Stimulated activated CD4-positive, alpha-beta T cell treated with anti-CD3 and anti-CD28 coated beads, Interleukin-2, amount 100 ng/mL, for 48 hours (primary cell): ENCODE measurements at regions not wholly inside any gene's neighbourhood (a gene's known extent, or its start where the extent isn't known, plus 50 kb on each side); places are given as distances from the start of the nearest gene placed in this dataset.
"Not testable (repeated sequence)": the region's sequence is repeated elsewhere in the genome, so short reads cannot be mapped to it uniquely, and the experiment has no call there.

Experiments used
- DNase-seq, 2 donors: peaks; one replicate each; pipeline ENCODE4 v3.0.0-alpha.2; 2020

- DNase-seq, result no peak
Observed at GRCh38 chr7:116384936-116385635, 114.5 kb upstream of the CAV2 start.

DNA sequence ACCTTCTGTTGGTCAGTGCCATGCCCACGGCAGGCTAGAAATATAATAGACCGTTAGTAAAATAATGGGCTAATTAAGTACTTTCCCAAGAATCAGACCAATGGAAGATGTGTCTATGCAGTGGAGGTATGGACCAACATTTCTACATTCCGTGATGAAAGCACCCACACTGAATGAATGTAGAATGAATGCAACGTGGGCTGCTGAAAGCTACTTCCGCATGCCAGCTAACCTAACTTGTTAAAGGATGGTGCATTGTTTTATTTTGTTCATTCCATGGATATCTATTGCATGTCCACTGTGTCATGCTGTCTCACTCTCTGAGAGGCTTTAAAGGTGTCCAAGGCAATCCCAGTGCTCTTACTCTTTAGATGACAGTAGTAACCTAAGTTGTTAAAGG, 112.9 kb upstream of the CAV2 start:
- no peak for DNase-seq

DNA sequence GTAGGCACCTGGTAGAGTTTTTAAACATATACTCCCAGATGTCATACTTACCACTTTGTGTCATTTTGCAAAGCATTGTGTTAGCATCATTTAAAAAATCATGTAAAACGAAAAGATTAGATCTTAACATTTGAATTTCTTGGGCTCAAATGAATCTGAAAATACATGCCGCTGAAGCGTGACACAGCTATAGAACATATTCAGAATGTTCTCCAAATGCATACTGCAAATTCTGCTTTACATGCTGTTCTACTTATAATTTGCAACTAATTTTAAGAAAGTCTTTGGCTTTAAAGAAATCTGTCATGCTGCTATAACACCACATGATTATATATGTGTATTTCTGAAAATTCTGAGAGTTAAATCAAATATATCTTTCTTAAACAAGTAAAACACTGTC, 109.2 kb upstream of the CAV2 start:
- DNase-seq, result no peak

GRCh38 chr7:116392806-116393205, 106.7 kb upstream of the CAV2 start:
- DNase-seq, result no peak

DNA sequence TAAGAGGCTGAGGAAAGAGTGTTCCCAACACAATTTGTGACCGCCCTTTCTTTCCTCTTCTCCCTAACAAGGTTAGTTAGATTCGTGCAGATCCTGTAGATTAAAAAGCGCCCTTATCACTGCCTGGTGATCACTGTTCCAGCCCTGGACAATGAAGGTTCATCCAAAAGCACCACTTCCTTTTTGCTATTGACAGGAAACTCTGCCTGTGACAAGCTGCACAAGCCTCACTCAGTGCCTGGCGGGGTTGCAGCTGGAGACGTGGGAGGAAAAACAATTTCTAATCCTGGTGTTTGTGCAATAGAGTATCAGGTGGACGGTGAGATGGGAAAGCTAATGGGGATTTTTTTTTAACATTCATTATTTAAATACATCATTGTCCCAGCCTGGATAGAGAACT, 105.9 kb upstream of the CAV2 start:
- DNase-seq, result no peak

DNA sequence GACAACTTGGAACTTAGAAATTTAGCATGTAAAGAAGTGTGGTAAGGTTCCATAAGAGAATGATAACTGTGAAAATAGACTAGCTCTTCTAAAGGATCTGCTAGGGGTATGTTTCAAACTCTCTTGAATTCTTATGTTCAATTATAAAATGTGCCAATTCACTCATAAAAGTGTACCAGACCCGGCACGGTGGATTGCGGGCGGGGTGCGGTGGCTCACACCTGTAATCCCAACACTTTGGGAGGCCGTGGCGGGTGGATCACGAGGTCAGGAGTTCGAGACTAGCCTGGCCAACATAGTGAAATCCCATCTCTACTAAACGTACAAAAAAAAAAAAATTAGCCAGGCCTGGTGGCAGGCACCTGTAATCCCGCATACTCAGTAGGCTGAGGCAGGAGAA, 105.4 kb upstream of the CAV2 start:
- no peak for DNase-seq

GRCh38 chr7:116395141-116395791, 104.3 kb upstream of the CAV2 start:
- no peak for DNase-seq

DNA sequence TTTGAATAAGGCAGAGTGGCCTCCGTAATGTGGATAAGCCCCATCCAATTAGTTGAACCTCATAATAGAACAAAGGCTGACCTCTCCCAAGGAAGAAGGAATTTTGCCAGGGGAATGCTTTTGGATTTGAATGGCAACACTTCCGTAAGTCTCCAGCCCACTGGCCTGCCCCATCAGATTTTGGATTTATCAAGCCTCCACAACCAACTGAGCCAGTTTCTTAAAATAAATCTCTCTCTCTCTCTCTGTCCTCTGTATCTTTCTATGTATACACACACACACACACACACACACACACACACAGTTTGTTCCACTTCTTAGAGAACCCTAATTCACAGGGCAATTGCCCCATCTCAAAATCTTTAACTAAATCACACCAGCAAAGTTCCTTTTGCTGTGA, 100.9 kb upstream of the CAV2 start:
- DNase-seq, result no peak

DNA sequence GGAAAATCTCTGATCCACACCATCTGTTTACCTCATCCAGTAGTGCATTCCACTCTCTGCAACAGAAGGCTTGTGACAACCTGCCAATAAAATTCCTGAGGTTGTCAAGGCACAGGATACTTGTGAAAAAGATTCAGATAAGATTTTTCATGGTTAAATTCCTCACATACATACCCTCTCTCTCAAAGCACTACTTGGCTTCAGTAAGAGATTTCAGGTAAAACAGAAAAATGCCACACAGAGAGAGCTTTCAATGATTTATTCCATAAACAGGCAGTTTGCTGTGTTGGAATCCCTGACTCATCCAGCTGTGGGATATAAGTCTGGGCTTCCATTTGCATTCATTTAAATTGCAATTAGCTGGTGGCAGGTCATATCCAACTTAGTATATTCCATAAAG, 99.7 kb upstream of the CAV2 start:
- no peak for DNase-seq

DNA sequence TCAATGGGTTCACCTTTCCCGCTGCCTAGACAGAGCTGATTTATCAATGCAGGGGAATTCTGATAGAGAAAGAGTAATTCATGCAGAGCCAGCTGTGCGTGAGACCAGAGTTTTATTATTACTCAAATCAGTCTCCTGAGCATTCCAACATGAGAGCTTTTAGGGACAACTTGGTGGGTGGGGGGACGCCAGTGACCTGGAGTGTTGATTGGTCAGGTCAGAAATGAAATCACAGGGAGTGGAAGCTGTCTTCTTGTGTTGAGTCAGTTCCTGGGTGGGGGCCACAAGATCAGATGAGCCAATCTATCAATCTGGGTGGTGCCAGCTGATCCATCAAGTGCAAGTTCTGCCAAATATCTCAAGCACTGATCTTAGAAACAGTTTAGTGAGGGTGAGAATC, 99.0 kb upstream of the CAV2 start:
- no peak for DNase-seq

DNA sequence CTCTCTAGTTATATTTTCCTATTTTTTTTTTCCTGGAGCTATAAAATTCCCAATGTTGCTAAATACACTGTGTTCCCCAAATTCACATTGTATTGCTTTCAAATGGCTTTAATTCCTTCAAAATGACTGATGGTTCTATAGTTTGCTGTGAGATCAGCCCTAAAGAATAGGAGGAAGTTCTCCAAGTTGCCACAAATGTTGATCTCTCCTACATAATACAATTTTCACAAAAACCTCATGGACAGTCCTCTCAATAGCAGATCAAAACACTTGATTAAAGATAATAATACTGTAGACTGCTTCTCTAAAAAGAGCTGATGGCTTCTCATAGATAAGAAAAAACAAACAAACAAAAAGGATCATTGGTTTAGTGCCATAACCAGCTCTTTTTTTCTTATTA, 97.8 kb upstream of the CAV2 start:
- no peak for DNase-seq

DNA sequence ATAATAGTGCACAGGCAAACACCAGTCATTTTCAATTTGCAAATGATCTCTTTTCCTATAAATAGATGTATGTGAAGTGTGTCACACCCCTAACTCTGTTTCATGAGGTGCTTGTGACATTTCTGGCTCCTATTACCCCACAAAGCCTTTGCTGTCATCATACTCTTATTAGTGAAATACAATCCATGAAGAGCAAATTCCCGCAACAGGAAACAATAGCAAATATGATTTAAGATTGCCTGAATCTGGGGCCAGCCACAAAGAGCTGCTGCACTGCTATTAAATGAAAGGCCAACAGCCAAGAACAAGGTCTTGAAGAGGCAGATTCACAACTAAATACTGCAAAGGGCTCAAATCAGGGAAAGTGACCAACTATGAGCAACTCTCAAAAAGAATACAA, 96.3 kb upstream of the CAV2 start:
- no peak for DNase-seq

- DNase-seq, result no peak
Observed at GRCh38 chr7:116404389-116404788, 95.1 kb upstream of the CAV2 start.

DNA sequence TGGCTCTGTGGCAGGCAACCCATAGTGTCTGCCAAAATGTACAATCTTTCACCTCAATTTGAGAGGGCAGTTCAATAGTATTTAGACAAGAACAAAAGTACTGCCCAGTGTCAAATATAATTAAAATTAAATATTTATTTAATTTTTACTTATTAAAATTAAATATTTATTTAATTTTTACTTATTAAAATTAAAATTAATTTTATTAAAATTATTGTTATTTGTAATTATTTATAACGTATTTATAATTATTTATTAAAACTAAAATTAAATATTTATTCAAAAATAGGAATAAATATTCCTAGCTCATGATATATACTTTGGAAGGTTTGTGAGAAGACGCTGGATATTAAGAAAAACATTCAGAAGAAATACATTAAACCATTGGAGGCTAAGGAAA, 93.7 kb upstream of the CAV2 start:
- no peak for DNase-seq

DNA sequence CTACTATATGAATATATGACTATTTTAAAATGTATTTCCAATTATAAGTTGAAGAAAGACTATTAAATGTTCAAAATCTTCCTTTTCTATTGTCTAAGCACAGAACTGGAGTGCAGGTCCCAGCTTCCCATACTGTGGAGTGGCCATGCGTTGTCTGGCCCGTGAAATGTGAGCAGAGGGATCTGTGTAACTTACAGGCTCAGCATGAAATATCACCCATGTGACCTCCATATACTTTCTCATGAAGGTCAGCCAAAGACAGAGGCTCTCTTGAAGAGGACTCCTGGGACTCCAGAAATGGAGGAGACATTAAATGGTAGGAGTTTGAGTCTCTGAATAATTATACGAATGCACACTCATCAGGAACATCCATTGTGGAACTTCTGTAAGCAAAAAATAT, 92.4 kb upstream of the CAV2 start:
- no peak for DNase-seq

GRCh38 chr7:116408166-116408565, 91.4 kb upstream of the CAV2 start:
- DNase-seq, result no peak

- DNase-seq, result not testable (repeated sequence)
Observed at GRCh38 chr7:116408831-116409453, 90.6 kb upstream of the CAV2 start.

- not testable (repeated sequence) for DNase-seq
Observed at GRCh38 chr7:116410694-116411093, 88.8 kb upstream of the CAV2 start.

GRCh38 chr7:116417593-116418345, 81.8 kb upstream of the CAV2 start:
- DNase-seq, result no peak

GRCh38 chr7:116418524-116418923, 81.0 kb upstream of the CAV2 start:
- DNase-seq, result no peak

DNA sequence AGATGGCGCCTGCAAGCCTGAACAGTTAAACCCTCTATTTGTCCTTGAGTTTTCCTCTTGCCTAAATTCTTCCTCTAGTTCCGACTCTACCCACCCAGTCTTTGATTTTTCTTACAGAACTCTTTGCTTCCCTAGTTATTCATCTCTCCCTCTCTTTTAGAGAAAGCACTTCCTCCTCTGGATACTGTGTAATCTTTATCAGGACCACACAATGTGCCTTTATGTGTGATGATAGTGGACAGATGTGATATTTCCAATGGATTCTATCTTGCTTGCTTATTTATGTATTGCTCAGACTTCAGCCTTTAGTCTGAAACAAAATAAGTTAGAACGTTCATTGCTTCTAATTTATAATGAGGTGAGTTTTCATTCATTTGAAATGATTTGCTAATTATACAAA, 79.5 kb upstream of the CAV2 start:
- no peak for DNase-seq

GRCh38 chr7:116421298-116421697, 78.2 kb upstream of the CAV2 start:
- DNase-seq, result no peak

GRCh38 chr7:116422683-116423082, 76.9 kb upstream of the CAV2 start:
- no peak for DNase-seq

GRCh38 chr7:116423499-116423898, 76.0 kb upstream of the CAV2 start:
- DNase-seq, result no peak
